ENCODE measurements at regions not wholly inside any gene's neighbourhood (a gene's known extent, or its start where the extent isn't known, plus 50 kb on each side); places are given as distances from the start of the nearest gene placed in this dataset.

- no peak for DNase-seq
Observed at GRCh38 chr2:196546151-196546919, 93.2 kb upstream of the CCDC150 start.

GRCh38 chr2:196549052-196549451 lies 90.5 kb upstream of the CCDC150 start:
- no peak for DNase-seq

- no peak for DNase-seq
Observed at GRCh38 chr2:196551014-196551413, 88.5 kb upstream of the CCDC150 start.

- DNase-seq = no peak
Observed at GRCh38 chr2:196555161-196555560, 84.4 kb upstream of the CCDC150 start.

- no peak for DNase-seq
Observed at GRCh38 chr2:196555726-196556125, 83.8 kb upstream of the CCDC150 start.

- no peak for DNase-seq
Observed at GRCh38 chr2:196558497-196558896, 81.0 kb upstream of the CCDC150 start.

GRCh38 chr2:196563876-196564275 lies 75.6 kb upstream of the CCDC150 start:
- no peak for DNase-seq

GRCh38 chr2:196565106-196565765 lies 74.3 kb upstream of the CCDC150 start:
- no peak for DNase-seq

- no peak for DNase-seq
Observed at GRCh38 chr2:196565982-196566381, 73.5 kb upstream of the CCDC150 start.

- DNase-seq = no peak
Observed at GRCh38 chr2:196566961-196567666, 72.4 kb upstream of the CCDC150 start.

GRCh38 chr2:196568506-196568905 lies 71.0 kb upstream of the CCDC150 start:
- DNase-seq = no peak

GRCh38 chr2:196584903-196585302 lies 54.6 kb upstream of the CCDC150 start:
- DNase-seq = no peak

- no peak for DNase-seq
Observed at GRCh38 chr2:196586511-196586991, 53.0 kb upstream of the CCDC150 start.

GRCh38 chr2:196587056-196587455 lies 52.5 kb upstream of the CCDC150 start:
- DNase-seq = no peak

- no peak for DNase-seq
Observed at GRCh38 chr2:196587739-196588138, 51.8 kb upstream of the CCDC150 start.

GRCh38 chr2:196589419-196589818 lies 50.1 kb upstream of the CCDC150 start:
- no peak for DNase-seq
